VCaP (cell line): ENCODE measurements at regions not wholly inside any gene's neighbourhood (a gene's known extent, or its start where the extent isn't known, plus 50 kb on each side); places are given as distances from the start of the nearest gene placed in this dataset.
"Not testable (repeated sequence)": the region's sequence is repeated elsewhere in the genome, so short reads cannot be mapped to it uniquely, and the experiment has no call there.

Experiments used
- H3K27ac ChIP-seq: fragments of 450-650 bp; 2 replicates; pipeline ENCODE4 v1.5.1; 2017
- CTCF ChIP-seq: fragments of 450-650 bp; conservative IDR thresholded peaks from 2 replicates; pipeline ENCODE4 v1.5.1; 2017; ENCODE audit warnings: mild to moderate bottlenecking, moderate library complexity

DNA sequence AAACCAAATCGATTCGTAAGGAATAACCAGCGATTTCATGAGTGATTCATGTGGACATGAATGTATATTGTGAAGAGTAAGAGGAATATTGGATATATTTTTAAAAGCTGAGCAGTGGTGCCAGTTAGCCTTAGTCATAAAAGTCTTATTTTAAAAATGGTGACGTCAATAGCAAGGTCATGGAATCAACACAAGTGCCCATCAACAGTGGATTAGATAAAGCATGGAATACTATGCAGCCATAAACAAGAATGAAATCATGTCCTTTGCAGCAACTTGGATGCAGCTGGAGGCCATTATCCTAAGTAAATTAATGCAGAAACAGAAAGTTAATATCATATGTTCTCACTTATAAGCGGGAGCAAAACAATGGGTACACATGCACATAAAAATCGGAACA is 89.0 kb upstream of the STOX2 start:
- H3K27ac ChIP-seq, result no peak overlapping the region
- TF ChIP-seq CTCF, result no peak

DNA sequence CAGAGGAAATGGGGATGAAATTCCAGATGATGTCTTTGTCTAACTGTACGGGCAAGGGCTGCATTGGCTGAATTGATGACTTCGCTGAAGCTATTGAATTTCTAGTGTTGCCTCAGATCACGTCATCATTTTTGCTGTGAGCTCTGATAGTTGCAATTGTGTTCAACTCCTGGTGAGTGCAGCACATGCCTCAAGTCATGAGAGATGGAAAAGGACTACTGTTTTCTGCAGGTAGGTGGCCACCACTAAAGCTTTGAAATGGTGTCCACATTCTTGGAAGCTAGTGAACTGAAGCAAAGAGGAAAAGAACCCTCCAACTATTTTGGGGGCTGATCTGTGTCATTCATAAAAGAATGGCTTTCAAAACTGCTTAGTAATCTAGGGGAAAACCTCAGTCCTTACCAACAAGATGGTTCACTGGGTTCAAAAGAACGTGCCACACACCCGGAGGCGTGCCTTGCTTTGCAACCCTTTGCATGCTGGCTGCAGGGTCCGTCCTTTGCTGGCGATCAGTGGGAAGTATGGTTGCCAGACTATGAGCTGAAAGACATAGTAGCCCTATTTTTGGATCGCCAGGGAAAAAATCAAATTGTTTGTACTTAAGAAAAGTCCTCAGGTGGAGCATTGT is 88.1 kb upstream of the STOX2 start:
- TF ChIP-seq CTCF, result no peak
- no peak overlapping the region for H3K27ac ChIP-seq

DNA sequence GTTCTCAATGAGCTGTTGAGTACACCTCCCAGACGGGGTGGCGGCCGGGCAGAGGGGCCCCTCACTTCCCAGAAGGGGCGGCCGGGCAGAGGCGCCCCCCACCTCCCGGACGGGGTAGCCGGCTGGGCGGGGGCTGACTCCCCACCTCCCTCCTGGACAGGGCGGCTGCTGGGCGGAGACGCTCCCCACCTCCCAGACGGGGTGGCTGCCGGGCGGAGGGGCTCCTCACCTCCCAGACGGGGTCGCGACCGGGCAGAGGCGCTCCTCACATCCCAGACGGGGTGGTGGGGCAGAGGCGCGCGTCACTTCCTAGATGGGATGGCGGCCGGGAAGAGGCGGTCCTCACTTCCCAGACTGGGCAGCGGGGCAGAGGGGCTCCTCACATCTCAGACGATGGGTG is 86.5 kb upstream of the STOX2 start:
- H3K27ac ChIP-seq, result not testable (repeated sequence)

DNA sequence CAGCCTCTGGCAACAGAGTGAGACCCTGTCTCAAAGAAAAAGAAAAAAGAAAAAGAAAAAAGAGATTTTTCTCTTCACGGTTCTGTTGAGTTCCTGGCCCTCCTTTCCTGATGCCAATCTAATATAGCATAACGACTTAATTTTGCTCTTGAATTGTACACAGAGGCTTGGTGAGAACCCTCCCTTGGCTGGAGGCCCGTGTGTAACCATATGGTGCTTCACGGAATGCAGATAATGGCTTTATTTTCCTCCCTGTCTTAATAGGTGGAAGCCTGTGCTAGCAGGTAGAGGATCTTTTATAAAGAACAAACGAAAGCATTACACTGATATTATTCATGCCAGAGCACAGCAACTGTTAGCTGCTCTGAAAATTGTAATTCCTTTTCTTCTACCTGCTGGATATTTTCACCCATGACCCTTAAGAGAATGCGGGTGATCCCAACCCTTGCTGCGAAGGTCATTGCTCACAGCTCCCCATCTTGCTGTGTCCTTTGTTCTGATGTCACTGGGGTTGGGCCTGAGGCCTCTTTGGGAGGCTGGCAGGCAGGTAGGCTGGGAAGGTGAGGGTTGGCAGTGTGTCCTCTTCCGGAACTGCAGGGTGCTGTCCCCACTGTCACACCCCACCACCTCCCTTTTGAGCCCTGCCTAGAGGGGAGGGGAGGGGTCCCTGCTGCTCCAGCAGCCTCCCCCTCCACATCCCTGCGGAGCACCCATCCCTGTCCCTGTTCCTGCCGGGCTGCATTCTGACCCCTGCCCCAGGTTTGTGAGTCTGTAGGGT is 83.8 kb upstream of the STOX2 start:
- no peak overlapping the region for H3K27ac ChIP-seq
- no peak for TF ChIP-seq CTCF

DNA sequence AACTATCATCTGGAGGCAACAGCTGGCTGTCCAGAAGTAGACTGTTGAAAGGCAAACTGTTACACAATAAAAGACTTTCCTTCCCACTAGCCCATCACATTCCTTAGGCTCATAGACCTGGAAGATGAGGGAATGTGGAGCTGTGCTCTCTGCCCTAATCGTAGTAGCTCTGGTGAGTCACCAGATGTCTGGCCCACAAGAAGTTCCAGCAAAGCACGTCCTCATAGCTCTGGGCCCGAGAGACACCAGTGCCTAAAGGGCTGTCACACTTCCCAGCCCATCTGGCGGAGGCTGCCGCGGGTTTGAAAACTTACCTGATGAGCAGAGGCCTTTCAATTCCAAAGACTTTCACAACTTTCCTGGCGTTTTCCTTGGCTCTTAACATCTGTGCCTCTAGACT is 81.7 kb upstream of the STOX2 start:
- TF ChIP-seq CTCF, result no peak
- no peak overlapping the region for H3K27ac ChIP-seq

DNA sequence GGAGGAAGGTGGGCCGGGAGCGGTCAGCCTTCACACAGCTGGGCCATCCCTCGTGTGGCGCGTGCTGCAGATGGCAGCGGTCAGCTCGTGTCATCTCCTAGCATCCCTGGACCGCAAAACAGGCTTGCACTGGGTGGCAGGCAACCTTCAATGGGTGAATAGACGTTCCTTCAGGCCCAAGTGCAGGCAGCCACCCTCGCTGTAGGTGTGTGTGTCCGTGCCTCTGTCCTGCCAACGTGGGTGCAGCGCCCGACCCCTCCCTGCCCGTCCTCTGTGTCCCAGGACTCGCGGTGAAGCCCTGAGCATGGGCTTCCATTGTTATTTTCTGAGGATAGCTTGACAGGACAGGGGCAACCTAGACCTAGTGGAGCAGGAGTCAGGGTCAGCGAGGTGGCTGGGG is 79.8 kb upstream of the STOX2 start:
- TF ChIP-seq CTCF, result no peak
- H3K27ac ChIP-seq, result no peak overlapping the region

- no peak overlapping the region for H3K27ac ChIP-seq
- TF ChIP-seq CTCF, result no peak
Measured at GRCh38 chr4:183826461-183826860, 78.6 kb upstream of the STOX2 start.

GRCh38 chr4:183828125-183828524 is 77.0 kb upstream of the STOX2 start:
- H3K27ac ChIP-seq, result no peak overlapping the region

More at GRCh38 chr4:183828125-183828524, 77.0 kb upstream of the STOX2 start:
- TF ChIP-seq CTCF, result no peak
